ENCODE measurements at regions not wholly inside any gene's neighbourhood (a gene's known extent, or its start where the extent isn't known, plus 50 kb on each side); places are given as distances from the start of the nearest gene placed in this dataset.

DNA sequence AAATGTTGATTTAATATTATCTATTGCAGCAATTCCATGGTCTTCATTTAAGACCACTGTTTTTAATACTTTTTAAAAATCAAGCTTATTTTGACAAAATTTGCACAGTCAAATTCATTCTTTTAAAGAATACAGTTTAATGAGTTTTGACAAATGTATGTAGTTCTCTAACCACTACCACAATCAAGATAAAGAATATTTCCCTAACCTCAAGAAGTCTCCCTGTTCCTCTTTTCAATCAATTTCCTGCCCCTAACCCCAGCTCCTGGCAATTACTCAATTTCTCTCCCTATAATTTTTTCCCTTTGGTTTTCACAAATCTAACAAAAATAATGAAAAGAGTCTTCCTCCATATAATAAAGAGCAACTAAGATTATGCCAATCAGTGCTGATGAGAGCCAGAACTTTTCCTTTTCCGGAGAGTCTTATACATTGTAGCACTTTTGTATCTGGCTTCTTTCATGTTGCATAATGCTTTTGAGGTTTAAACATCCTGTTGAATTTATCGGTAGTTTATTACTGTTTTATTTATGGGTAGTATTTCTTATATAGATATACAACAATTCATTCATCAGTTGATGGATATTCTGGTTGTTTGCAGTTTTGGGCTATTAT lies 231.7 kb downstream of the AASDHPPT start:
- no peak overlapping the region for H3K9ac ChIP-seq (ENCODE audit: insufficient read depth, low read depth, low read length)
- H4K20me1 ChIP-seq (ENCODE audit: insufficient read depth, low read length) = no peaks in the 10 kb centered on the region
- H3K27ac ChIP-seq (ENCODE audit: extremely low read length, insufficient read depth, low read length) = no peak overlapping the region
- H3K4me3 ChIP-seq (replicated peaks in 1 of 3; ENCODE audit: insufficient read depth in 1 of 3, low read depth in 2 of 3, low read length in 3 of 3) = no peak overlapping the region
- CTCF ChIA-PET (ENCODE audit: low intra/inter-chr PET ratio, low total read pairs) = no interaction called here
- no TSS peak for BruUV-seq (replicated peaks)
- peaks cover 40% of the 10 kb centered on the region for H3K9me3 ChIP-seq (ENCODE audit: low read length)
- no peaks in the 10 kb centered on the region for H3K4me1 ChIP-seq (ENCODE audit: insufficient read depth, low read length)
- ATAC-seq (no peak), DNase-seq (ENCODE audit: low spot score) (no peak), FAIRE-seq (no peak)
- H2AFZ ChIP-seq (ENCODE audit: low read length) = no peak overlapping the region
- no peaks in the 10 kb centered on the region for H3K36me3 ChIP-seq (replicated peaks in 1 of 2; ENCODE audit: control insufficient read depth in 1 of 2, insufficient read depth in 2 of 2, low read length in 2 of 2)
- no peaks in the 10 kb centered on the region for H3K79me2 ChIP-seq (ENCODE audit: insufficient read depth, low read length)
- H3K4me2 ChIP-seq (ENCODE audit: low read depth, low read length) = no peak overlapping the region
- H3K27me3 ChIP-seq (ENCODE audit: control insufficient read depth in 1 of 2, insufficient read depth in 2 of 2, low read length in 2 of 2) = no peaks in the 10 kb centered on the region
- 74% methylated on average over 2 of the region's 2 CpGs for WGBS (ENCODE audit: low lambda C conversion rate)
- intact Hi-C loops (cut with micrococcal nuclease; ENCODE audit: unreplicated experiment) (loop anchor here (5.0 kb wide), 1 partner anchor 708 kb away; the partner anchor contains the start of gene GUCY1A2), in situ Hi-C loops (cut with HindIII; ENCODE audit: extremely low pct_ligation_motif_present, low pct_unique_long_range_greater_than_20kb) (no loop called here)
- POLR2A ChIA-PET = no interaction called here
- TF ChIP-seq POLR2AphosphoS5 (IDR thresholded peaks at IDR 0.05; ENCODE audit: low read depth, low read length) = no peak
- TF ChIP-seq ZNF496 (CRISPR knock-in tag; IDR thresholded peaks at IDR 0.05; ENCODE audit: insufficient replicate concordance) = no peak
- TF ChIP-seq, protein P1, sequence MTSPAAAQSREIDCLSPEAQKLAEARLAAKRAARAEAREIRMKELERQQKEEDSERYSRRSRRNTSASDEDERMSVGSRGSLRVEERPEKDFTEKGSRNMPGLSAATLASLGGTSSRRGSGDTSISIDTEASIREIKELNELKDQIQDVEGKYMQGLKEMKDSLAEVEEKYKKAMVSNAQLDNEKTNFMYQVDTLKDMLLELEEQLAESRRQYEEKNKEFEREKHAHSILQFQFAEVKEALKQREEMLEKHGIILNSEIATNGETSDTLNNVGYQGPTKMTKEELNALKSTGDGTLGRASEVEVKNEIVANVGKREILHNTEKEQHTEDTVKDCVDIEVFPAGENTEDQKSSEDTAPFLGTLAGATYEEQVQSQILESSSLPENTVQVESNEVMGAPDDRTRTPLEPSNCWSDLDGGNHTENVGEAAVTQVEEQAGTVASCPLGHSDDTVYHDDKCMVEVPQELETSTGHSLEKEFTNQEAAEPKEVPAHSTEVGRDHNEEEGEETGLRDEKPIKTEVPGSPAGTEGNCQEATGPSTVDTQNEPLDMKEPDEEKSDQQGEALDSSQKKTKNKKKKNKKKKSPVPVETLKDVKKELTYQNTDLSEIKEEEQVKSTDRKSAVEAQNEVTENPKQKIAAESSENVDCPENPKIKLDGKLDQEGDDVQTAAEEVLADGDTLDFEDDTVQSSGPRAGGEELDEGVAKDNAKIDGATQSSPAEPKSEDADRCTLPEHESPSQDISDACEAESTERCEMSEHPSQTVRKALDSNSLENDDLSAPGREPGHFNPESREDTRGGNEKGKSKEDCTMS (CRISPR knock-in tag; conservative IDR thresholded peaks at IDR 0.05) = no peak
- no peak for TF ChIP-seq AHR (CRISPR knock-in tag; IDR thresholded peaks at IDR 0.05)
- no peak for TF ChIP-seq PHF5A (CRISPR knock-in tag; IDR thresholded peaks at IDR 0.05; ENCODE audit: low read depth, unreplicated experiment)
- TF ChIP-seq, protein P2, sequence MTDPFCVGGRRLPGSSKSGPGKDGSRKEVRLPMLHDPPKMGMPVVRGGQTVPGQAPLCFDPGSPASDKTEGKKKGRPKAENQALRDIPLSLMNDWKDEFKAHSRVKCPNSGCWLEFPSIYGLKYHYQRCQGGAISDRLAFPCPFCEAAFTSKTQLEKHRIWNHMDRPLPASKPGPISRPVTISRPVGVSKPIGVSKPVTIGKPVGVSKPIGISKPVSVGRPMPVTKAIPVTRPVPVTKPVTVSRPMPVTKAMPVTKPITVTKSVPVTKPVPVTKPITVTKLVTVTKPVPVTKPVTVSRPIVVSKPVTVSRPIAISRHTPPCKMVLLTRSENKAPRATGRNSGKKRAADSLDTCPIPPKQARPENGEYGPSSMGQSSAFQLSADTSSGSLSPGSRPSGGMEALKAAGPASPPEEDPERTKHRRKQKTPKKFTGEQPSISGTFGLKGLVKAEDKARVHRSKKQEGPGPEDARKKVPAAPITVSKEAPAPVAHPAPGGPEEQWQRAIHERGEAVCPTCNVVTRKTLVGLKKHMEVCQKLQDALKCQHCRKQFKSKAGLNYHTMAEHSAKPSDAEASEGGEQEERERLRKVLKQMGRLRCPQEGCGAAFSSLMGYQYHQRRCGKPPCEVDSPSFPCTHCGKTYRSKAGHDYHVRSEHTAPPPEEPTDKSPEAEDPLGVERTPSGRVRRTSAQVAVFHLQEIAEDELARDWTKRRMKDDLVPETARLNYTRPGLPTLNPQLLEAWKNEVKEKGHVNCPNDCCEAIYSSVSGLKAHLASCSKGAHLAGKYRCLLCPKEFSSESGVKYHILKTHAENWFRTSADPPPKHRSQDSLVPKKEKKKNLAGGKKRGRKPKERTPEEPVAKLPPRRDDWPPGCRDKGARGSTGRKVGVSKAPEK (CRISPR knock-in tag; IDR thresholded peaks at IDR 0.05; ENCODE audit: borderline replicate concordance) = no peak
- no peak for TF ChIP-seq ESRRA (CRISPR knock-in tag; IDR thresholded peaks at IDR 0.05; ENCODE audit: low read depth)
- TF ChIP-seq KLF11 (CRISPR knock-in tag; IDR thresholded peaks at IDR 0.05) = no peak
- TF ChIP-seq ZNF431 (CRISPR knock-in tag; IDR thresholded peaks at IDR 0.05; ENCODE audit: borderline replicate concordance, low read depth) = no peak
- no peak for TF ChIP-seq NCOR1 (IDR thresholded peaks at IDR 0.05; ENCODE audit: borderline replicate concordance, low read length)
- TF ChIP-seq U2AF1 (optimal IDR thresholded peaks at IDR 0.05; ENCODE audit: low read depth, low read length) = no peak
- TF ChIP-seq, protein P3, sequence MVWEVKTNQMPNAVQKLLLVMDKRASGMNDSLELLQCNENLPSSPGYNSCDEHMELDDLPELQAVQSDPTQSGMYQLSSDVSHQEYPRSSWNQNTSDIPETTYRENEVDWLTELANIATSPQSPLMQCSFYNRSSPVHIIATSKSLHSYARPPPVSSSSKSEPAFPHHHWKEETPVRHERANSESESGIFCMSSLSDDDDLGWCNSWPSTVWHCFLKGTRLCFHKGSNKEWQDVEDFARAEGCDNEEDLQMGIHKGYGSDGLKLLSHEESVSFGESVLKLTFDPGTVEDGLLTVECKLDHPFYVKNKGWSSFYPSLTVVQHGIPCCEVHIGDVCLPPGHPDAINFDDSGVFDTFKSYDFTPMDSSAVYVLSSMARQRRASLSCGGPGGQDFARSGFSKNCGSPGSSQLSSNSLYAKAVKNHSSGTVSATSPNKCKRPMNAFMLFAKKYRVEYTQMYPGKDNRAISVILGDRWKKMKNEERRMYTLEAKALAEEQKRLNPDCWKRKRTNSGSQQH (CRISPR knock-in tag; IDR thresholded peaks at IDR 0.05; ENCODE audit: low read depth) = no peak
- no peak for TF ChIP-seq SP5 (CRISPR knock-in tag; IDR thresholded peaks at IDR 0.05; ENCODE audit: borderline replicate concordance, low read depth)
- TF ChIP-seq, protein P4, sequence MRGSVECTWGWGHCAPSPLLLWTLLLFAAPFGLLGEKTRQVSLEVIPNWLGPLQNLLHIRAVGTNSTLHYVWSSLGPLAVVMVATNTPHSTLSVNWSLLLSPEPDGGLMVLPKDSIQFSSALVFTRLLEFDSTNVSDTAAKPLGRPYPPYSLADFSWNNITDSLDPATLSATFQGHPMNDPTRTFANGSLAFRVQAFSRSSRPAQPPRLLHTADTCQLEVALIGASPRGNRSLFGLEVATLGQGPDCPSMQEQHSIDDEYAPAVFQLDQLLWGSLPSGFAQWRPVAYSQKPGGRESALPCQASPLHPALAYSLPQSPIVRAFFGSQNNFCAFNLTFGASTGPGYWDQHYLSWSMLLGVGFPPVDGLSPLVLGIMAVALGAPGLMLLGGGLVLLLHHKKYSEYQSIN (CRISPR knock-in tag; IDR thresholded peaks at IDR 0.05; ENCODE audit: borderline replicate concordance) = no peak
- TF ChIP-seq, protein P5, sequence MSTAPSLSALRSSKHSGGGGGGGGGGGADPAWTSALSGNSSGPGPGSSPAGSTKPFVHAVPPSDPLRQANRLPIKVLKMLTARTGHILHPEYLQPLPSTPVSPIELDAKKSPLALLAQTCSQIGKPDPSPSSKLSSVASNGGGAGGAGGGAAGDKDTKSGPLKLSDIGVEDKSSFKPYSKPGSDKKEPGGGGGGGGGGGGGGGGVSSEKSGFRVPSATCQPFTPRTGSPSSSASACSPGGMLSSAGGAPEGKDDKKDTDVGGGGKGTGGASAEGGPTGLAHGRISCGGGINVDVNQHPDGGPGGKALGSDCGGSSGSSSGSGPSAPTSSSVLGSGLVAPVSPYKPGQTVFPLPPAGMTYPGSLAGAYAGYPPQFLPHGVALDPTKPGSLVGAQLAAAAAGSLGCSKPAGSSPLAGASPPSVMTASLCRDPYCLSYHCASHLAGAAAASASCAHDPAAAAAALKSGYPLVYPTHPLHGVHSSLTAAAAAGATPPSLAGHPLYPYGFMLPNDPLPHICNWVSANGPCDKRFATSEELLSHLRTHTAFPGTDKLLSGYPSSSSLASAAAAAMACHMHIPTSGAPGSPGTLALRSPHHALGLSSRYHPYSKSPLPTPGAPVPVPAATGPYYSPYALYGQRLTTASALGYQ (CRISPR knock-in tag; IDR thresholded peaks at IDR 0.05) = no peak
